Mesodermal cell (in vitro differentiated cells): ENCODE measurements at regions not wholly inside any gene's neighbourhood (a gene's known extent, or its start where the extent isn't known, plus 50 kb on each side); places are given as distances from the start of the nearest gene placed in this dataset.

ENCODE experiments used
- H3K27ac ChIP-seq: 2 replicates; pipeline ENCODE4 v1.7.0; 2013; ENCODE audit warnings: mild to moderate bottlenecking, low read depth, low read length, moderate library complexity; ENCODE audit not compliant: severe bottlenecking
- H3K36me3 ChIP-seq: 2 replicates; pipeline ENCODE4 v1.7.1; 2013; ENCODE audit warnings: mild to moderate bottlenecking, low read length, moderate library complexity; ENCODE audit not compliant: control insufficient read depth, insufficient read depth
- H3K4me1 ChIP-seq: one replicate; pipeline ENCODE4 v1.7.1; 2013; ENCODE audit warnings: mild to moderate bottlenecking, low read length; ENCODE audit not compliant: insufficient read depth, control insufficient read depth, poor library complexity, severe bottlenecking
- H3K4me3 ChIP-seq: 2 replicates; pipeline ENCODE4 v1.7.0; 2013; ENCODE audit warnings: low read length, control low read depth, mild to moderate bottlenecking; ENCODE audit not compliant: insufficient read depth, poor library complexity, severe bottlenecking; ENCODE audit errors: extremely low read depth
- H3K9me3 ChIP-seq: 2 replicates; pipeline ENCODE4 v1.7.1; 2013; ENCODE audit warnings: mild to moderate bottlenecking, low read length, moderate library complexity; ENCODE audit not compliant: control insufficient read depth
- WGBS, 2 experiments: methylation state at CpG; one replicate each; pipeline ENCODE4 v1.1.5; 2013; ENCODE audit warnings: missing lambda C conversion rate in 2 of 2; ENCODE audit not compliant: insufficient coverage in 2 of 2; 5-methylcytosine and 5-hydroxymethylcytosine counted together

GRCh38 chr4:36785973-36786372, 458.6 kb upstream of the NWD2 start:
- Histone ChIP-seq H3K4me3 (no peak overlapping the region), H3K4me1 (no peaks in the 10 kb centered on the region), H3K9me3 (no peaks in the 10 kb centered on the region), H3K27ac (no peak overlapping the region), H3K36me3 (no peaks in the 10 kb centered on the region)
- WGBS, 2 experiments, result 67% methylated on average over 3 of the region's 3 CpGs

GRCh38 chr4:36786519-36786918, 458.0 kb upstream of the NWD2 start:
- H3K36me3 ChIP-seq, result no peaks in the 10 kb centered on the region
- H3K4me1 ChIP-seq, result no peaks in the 10 kb centered on the region
- H3K4me3 ChIP-seq, result no peak overlapping the region
- H3K27ac ChIP-seq, result no peak overlapping the region
- H3K9me3 ChIP-seq, result no peaks in the 10 kb centered on the region
- 88 to 94% methylated on average over 1 to 2 of the region's 2 CpGs for WGBS, 2 experiments

- WGBS, 2 experiments, result no CpG with 5 or more reads among the region's 1 CpG
- H3K4me1 ChIP-seq, result no peaks in the 10 kb centered on the region
- H3K4me3 ChIP-seq, result no peak overlapping the region
- no peaks in the 10 kb centered on the region for H3K9me3 ChIP-seq
- H3K36me3 ChIP-seq, result no peaks in the 10 kb centered on the region
- H3K27ac ChIP-seq, result no peak overlapping the region
Observed at GRCh38 chr4:36794716-36795115, 449.8 kb upstream of the NWD2 start.

- H3K36me3 ChIP-seq, result no peaks in the 10 kb centered on the region
- no peaks in the 10 kb centered on the region for H3K4me1 ChIP-seq
- no peaks in the 10 kb centered on the region for H3K9me3 ChIP-seq
- H3K27ac ChIP-seq, result no peak overlapping the region
- no peak overlapping the region for H3K4me3 ChIP-seq
Observed at GRCh38 chr4:36812149-36812548, 432.4 kb upstream of the NWD2 start.

- no peaks in the 10 kb centered on the region for H3K36me3 ChIP-seq
- no peak overlapping the region for H3K4me3 ChIP-seq
- no peaks in the 10 kb centered on the region for H3K4me1 ChIP-seq
- 90 to 94% methylated on average over 2 to 4 of the region's 4 CpGs for WGBS, 2 experiments
- H3K27ac ChIP-seq, result no peak overlapping the region
- H3K9me3 ChIP-seq, result no peaks in the 10 kb centered on the region
Observed at GRCh38 chr4:36815536-36815935, 429.0 kb upstream of the NWD2 start.

GRCh38 chr4:36823199-36823967, 421.2 kb upstream of the NWD2 start:
- H3K36me3 ChIP-seq, result no peaks in the 10 kb centered on the region
- 89 to 100% methylated on average over 6 to 10 of the region's 12 CpGs for WGBS, 2 experiments
- H3K4me1 ChIP-seq, result no peaks in the 10 kb centered on the region
- no peak overlapping the region for H3K4me3 ChIP-seq
- H3K9me3 ChIP-seq, result no peaks in the 10 kb centered on the region
- H3K27ac ChIP-seq, result no peak overlapping the region

- no peak overlapping the region for H3K4me3 ChIP-seq
- 100% methylated on average over 1 of the region's 3 CpGs; no CpG with 5 or more reads in 1 of the 2 experiments for WGBS, 2 experiments
Observed at GRCh38 chr4:36824682-36825081, 419.9 kb upstream of the NWD2 start.

GRCh38 chr4:36835246-36835645, 409.3 kb upstream of the NWD2 start:
- Histone ChIP-seq H3K27ac (no peak overlapping the region), H3K9me3 (no peaks in the 10 kb centered on the region), H3K36me3 (no peaks in the 10 kb centered on the region), H3K4me3 (no peak overlapping the region), H3K4me1 (no peaks in the 10 kb centered on the region)
- 75 to 77% methylated on average over 4 of the region's 4 CpGs for WGBS, 2 experiments

More at GRCh38 chr4:36824682-36825081, 419.9 kb upstream of the NWD2 start:
- Histone ChIP-seq H3K36me3 (no peaks in the 10 kb centered on the region), H3K4me1 (no peaks in the 10 kb centered on the region), H3K27ac (no peak overlapping the region), H3K9me3 (no peaks in the 10 kb centered on the region)

GRCh38 chr4:36841583-36842326, 402.8 kb upstream of the NWD2 start:
- Histone ChIP-seq H3K36me3 (no peaks in the 10 kb centered on the region), H3K9me3 (no peaks in the 10 kb centered on the region), H3K4me1 (no peaks in the 10 kb centered on the region), H3K4me3 (no peak overlapping the region), H3K27ac (no peak overlapping the region)
- 67 to 85% methylated on average over 6 to 7 of the region's 9 CpGs for WGBS, 2 experiments

- Histone ChIP-seq H3K4me1 (no peaks in the 10 kb centered on the region), H3K9me3 (no peaks in the 10 kb centered on the region), H3K36me3 (no peaks in the 10 kb centered on the region), H3K4me3 (no peak overlapping the region), H3K27ac (no peak overlapping the region)
Observed at GRCh38 chr4:36844448-36844847, 400.1 kb upstream of the NWD2 start.

- Histone ChIP-seq H3K36me3 (no peaks in the 10 kb centered on the region), H3K27ac (no peak overlapping the region), H3K4me3 (no peak overlapping the region), H3K9me3 (no peaks in the 10 kb centered on the region), H3K4me1 (peaks cover 7% of the 10 kb centered on the region)
- 81 to 91% methylated on average over 3 to 4 of the region's 4 CpGs for WGBS, 2 experiments
Observed at GRCh38 chr4:36852856-36853255, 391.7 kb upstream of the NWD2 start.
